Endothelial cell (in vitro differentiated cells): ENCODE measurements at regions not wholly inside any gene's neighbourhood (a gene's known extent, or its start where the extent isn't known, plus 50 kb on each side); places are given as distances from the start of the nearest gene placed in this dataset.

Experiments used
- DNase-seq: peaks from one replicate; pipeline ENCODE4 v3.0.0; 2021; ENCODE audit warnings: low spot score
- H3K27ac Mint-ChIP-seq: one replicate; pipeline ENCODE4 v1.8.0; 2021; ENCODE audit warnings: mixed read lengths, inconsistent platforms; ENCODE audit not compliant: unreplicated experiment
- H3K27me3 Mint-ChIP-seq: one replicate; pipeline ENCODE4 v1.8.0; 2021; ENCODE audit warnings: mild to moderate bottlenecking, moderate library complexity, mixed read lengths, inconsistent platforms; ENCODE audit not compliant: unreplicated experiment
- H3K36me3 Mint-ChIP-seq: one replicate; pipeline ENCODE4 v1.8.0; 2021; ENCODE audit warnings: mild to moderate bottlenecking, low read depth, mixed read lengths, inconsistent platforms; ENCODE audit not compliant: unreplicated experiment
- H3K4me1 Mint-ChIP-seq: one replicate; pipeline ENCODE4 v1.8.0; 2021; ENCODE audit warnings: mild to moderate bottlenecking, mixed read lengths, inconsistent platforms; ENCODE audit not compliant: unreplicated experiment
- H3K4me3 Mint-ChIP-seq: one replicate; pipeline ENCODE4 v1.8.0; 2021; ENCODE audit warnings: mild to moderate bottlenecking, mixed read lengths, inconsistent platforms; ENCODE audit not compliant: unreplicated experiment
- H3K9me3 Mint-ChIP-seq: one replicate; pipeline ENCODE4 v1.8.0; 2021; ENCODE audit warnings: mixed read lengths, inconsistent platforms; ENCODE audit not compliant: unreplicated experiment
- CTCF ChIP-seq: fragments of 200-600 bp; sonication (generic); IDR thresholded peaks from one replicate; pipeline ENCODE4 v1.5.0; 2021; ENCODE audit warnings: antibody characterized with exemption; ENCODE audit not compliant: unreplicated experiment

- Mint-ChIP-seq H3K4me3 (no peak overlapping the region), H3K36me3 (no peaks in the 10 kb centered on the region), H3K4me1 (no peaks in the 10 kb centered on the region), H3K9me3 (no peaks in the 10 kb centered on the region), H3K27me3 (no peaks in the 10 kb centered on the region), H3K27ac (no peak overlapping the region)
- TF ChIP-seq CTCF: no peak
- DNase-seq: no peak
These were observed 178.3 kb upstream of the CCDC68 start for GRCh38 chr18:55137602-55138001.

- Mint-ChIP-seq H3K9me3 (no peaks in the 10 kb centered on the region), H3K27me3 (no peaks in the 10 kb centered on the region), H3K27ac (no peak overlapping the region), H3K4me3 (no peak overlapping the region), H3K36me3 (no peaks in the 10 kb centered on the region), H3K4me1 (no peaks in the 10 kb centered on the region)
- no peak for TF ChIP-seq CTCF
- DNase-seq: no peak
These were observed 177.6 kb upstream of the CCDC68 start for GRCh38 chr18:55136864-55137263.

- Mint-ChIP-seq H3K27ac (no peak overlapping the region), H3K9me3 (no peaks in the 10 kb centered on the region), H3K27me3 (no peaks in the 10 kb centered on the region), H3K4me3 (no peak overlapping the region), H3K36me3 (no peaks in the 10 kb centered on the region), H3K4me1 (no peaks in the 10 kb centered on the region)
- no peak for TF ChIP-seq CTCF
- DNase-seq: no peak
These were observed 177.0 kb upstream of the CCDC68 start for GRCh38 chr18:55136258-55136657.

- Mint-ChIP-seq H3K4me3 (no peak overlapping the region), H3K4me1 (no peaks in the 10 kb centered on the region), H3K36me3 (no peaks in the 10 kb centered on the region), H3K27ac (no peak overlapping the region), H3K9me3 (no peaks in the 10 kb centered on the region), H3K27me3 (no peaks in the 10 kb centered on the region)
- DNase-seq: no peak
- no peak for TF ChIP-seq CTCF
These were observed 174.1 kb upstream of the CCDC68 start for GRCh38 chr18:55133378-55133777.

GRCh38 chr18:55128437-55128836 lies 169.2 kb upstream of the CCDC68 start:
- H3K9me3 Mint-ChIP-seq: no peaks in the 10 kb centered on the region
- H3K27ac Mint-ChIP-seq: no peak overlapping the region
- H3K36me3 Mint-ChIP-seq: no peaks in the 10 kb centered on the region
- H3K27me3 Mint-ChIP-seq: peaks cover 1% of the 10 kb centered on the region
- H3K4me1 Mint-ChIP-seq: no peaks in the 10 kb centered on the region
- TF ChIP-seq CTCF: no peak
- DNase-seq: no peak
- H3K4me3 Mint-ChIP-seq: no peak overlapping the region
